Activated CD8-positive, alpha-beta memory T cell treated with anti-CD3 and anti-CD28 coated beads for 1 hour (primary cell): ENCODE measurements at regions not wholly inside any gene's neighbourhood (a gene's known extent, or its start where the extent isn't known, plus 50 kb on each side); places are given as distances from the start of the nearest gene placed in this dataset.

Source experiments
- DNase-seq, 2 donors: peaks; one replicate each; pipeline ENCODE4 v3.0.0-alpha.2; 2020; ENCODE audit warnings: low read depth in 1 of 2; ENCODE audit errors: extremely low read depth in 1 of 2

- DNase-seq: no peak
These were observed 715.9 kb upstream of the RBFOX1 start for GRCh38 chr16:6616746-6617145.

- no peak for DNase-seq
These were observed 717.0 kb upstream of the RBFOX1 start for GRCh38 chr16:6615636-6616035.

- DNase-seq: no peak
These were observed 721.1 kb upstream of the RBFOX1 start for GRCh38 chr16:6611535-6611934.

- DNase-seq: no peak
These were observed 727.2 kb upstream of the RBFOX1 start for GRCh38 chr16:6605490-6605889.

- DNase-seq: no peak
These were observed 728.8 kb upstream of the RBFOX1 start for GRCh38 chr16:6603780-6604325.

GRCh38 chr16:6602405-6602804 lies 730.2 kb upstream of the RBFOX1 start:
- no peak for DNase-seq

- no peak for DNase-seq
These were observed 732.5 kb upstream of the RBFOX1 start for GRCh38 chr16:6600167-6600566.

GRCh38 chr16:6593799-6594198 lies 738.8 kb upstream of the RBFOX1 start:
- DNase-seq: no peak

- DNase-seq: no peak
These were observed 756.0 kb upstream of the RBFOX1 start for GRCh38 chr16:6576606-6577005.

GRCh38 chr16:6576113-6576512 lies 756.5 kb upstream of the RBFOX1 start:
- DNase-seq: no peak

GRCh38 chr16:6574146-6574545 lies 758.5 kb upstream of the RBFOX1 start:
- DNase-seq: no peak

- DNase-seq: no peak
These were observed 759.1 kb upstream of the RBFOX1 start for GRCh38 chr16:6573577-6573976.

GRCh38 chr16:6571044-6571443 lies 761.6 kb upstream of the RBFOX1 start:
- no peak for DNase-seq

GRCh38 chr16:6570530-6570929 lies 762.1 kb upstream of the RBFOX1 start:
- no peak for DNase-seq

- no peak for DNase-seq
These were observed 769.7 kb upstream of the RBFOX1 start for GRCh38 chr16:6562986-6563385.

- no peak for DNase-seq
These were observed 772.1 kb upstream of the RBFOX1 start for GRCh38 chr16:6560306-6561100.

GRCh38 chr16:6558661-6559060 lies 774.0 kb upstream of the RBFOX1 start:
- no peak for DNase-seq

- DNase-seq: no peak
These were observed 774.5 kb upstream of the RBFOX1 start for GRCh38 chr16:6558126-6558525.

- DNase-seq: no peak
These were observed 775.2 kb upstream of the RBFOX1 start for GRCh38 chr16:6557353-6558023.

- DNase-seq: no peak
These were observed 783.2 kb upstream of the RBFOX1 start for GRCh38 chr16:6549415-6549814.

GRCh38 chr16:6548507-6548906 lies 784.1 kb upstream of the RBFOX1 start:
- DNase-seq: no peak

- no peak for DNase-seq
These were observed 785.5 kb upstream of the RBFOX1 start for GRCh38 chr16:6547131-6547530.
